BJ (cell line): ENCODE measurements at regions not wholly inside any gene's neighbourhood (a gene's known extent, or its start where the extent isn't known, plus 50 kb on each side); places are given as distances from the start of the nearest gene placed in this dataset.

Experiments used
- CTCF ChIA-PET: fragments of 350-600 bp; formaldehyde crosslinking; extraction: SDS; loops from one replicate; lab custom pipeline; 2021; ENCODE audit warnings: antibody characterized with exemption, inconsistent platforms; lab: Yijun Ruan, JAX
- POLR2A ChIA-PET: fragments of 300-600 bp; sonication (Branson Sonifier 250); formaldehyde crosslinking; extraction: SDS; loops from one replicate; lab custom pipeline; 2021; ENCODE audit warnings: antibody characterized with exemption; lab: Charles Lee
- DNase-seq: peaks from one replicate; pipeline ENCODE4 v3.0.0-alpha.2; 2011; ENCODE audit warnings: low read depth
- H3K27me3 ChIP-seq: 2 replicates; pipeline ENCODE4 v1.6.0; 2011; ENCODE audit warnings: low read length; ENCODE audit not compliant: control insufficient read depth, insufficient read depth
- H3K36me3 ChIP-seq: 2 replicates; pipeline ENCODE4 v1.5.1; 2011; ENCODE audit warnings: low read length; ENCODE audit not compliant: control insufficient read depth, insufficient read depth
- H3K4me3 ChIP-seq: 2 replicates; pipeline ENCODE4 v1.5.1; 2011; ENCODE audit warnings: low read depth, mild to moderate bottlenecking, control low read depth, low read length
- TF ChIP-seq, protein P1 (sequence below): IDR thresholded peaks from 2 replicates; pipeline ENCODE4 v1.5.1; 2011; ENCODE audit warnings: low read depth, mild to moderate bottlenecking, control low read depth, inconsistent platforms, low read length, moderate library complexity; ENCODE audit not compliant: insufficient read depth

GRCh38 chr2:175445281-175445680 lies 263.8 kb upstream of the ATP5MC3 start:
- TF ChIP-seq, protein P1, sequence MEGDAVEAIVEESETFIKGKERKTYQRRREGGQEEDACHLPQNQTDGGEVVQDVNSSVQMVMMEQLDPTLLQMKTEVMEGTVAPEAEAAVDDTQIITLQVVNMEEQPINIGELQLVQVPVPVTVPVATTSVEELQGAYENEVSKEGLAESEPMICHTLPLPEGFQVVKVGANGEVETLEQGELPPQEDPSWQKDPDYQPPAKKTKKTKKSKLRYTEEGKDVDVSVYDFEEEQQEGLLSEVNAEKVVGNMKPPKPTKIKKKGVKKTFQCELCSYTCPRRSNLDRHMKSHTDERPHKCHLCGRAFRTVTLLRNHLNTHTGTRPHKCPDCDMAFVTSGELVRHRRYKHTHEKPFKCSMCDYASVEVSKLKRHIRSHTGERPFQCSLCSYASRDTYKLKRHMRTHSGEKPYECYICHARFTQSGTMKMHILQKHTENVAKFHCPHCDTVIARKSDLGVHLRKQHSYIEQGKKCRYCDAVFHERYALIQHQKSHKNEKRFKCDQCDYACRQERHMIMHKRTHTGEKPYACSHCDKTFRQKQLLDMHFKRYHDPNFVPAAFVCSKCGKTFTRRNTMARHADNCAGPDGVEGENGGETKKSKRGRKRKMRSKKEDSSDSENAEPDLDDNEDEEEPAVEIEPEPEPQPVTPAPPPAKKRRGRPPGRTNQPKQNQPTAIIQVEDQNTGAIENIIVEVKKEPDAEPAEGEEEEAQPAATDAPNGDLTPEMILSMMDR: no peak
- ChIA-PET CTCF (no interaction called here), POLR2A (no interaction called here)
- Histone ChIP-seq H3K27me3 (no peaks in the 10 kb centered on the region), H3K4me3 (no peak overlapping the region), H3K36me3 (no peaks in the 10 kb centered on the region)
- DNase-seq: no peak

GRCh38 chr2:175442441-175442840 lies 260.9 kb upstream of the ATP5MC3 start:
- no peaks in the 10 kb centered on the region for H3K36me3 ChIP-seq
- TF ChIP-seq, protein P1: no peak
- no peak for DNase-seq
- ChIA-PET POLR2A (no interaction called here), CTCF (interaction anchor here (0.9 to 1.0 kb wide), 2 partner anchors 26 to 27 kb away, joined by 3 read pairs; no protein-coding TSS in a partner anchor)
- H3K4me3 ChIP-seq: no peak overlapping the region
- no peaks in the 10 kb centered on the region for H3K27me3 ChIP-seq

- no peak overlapping the region for H3K4me3 ChIP-seq
- no peaks in the 10 kb centered on the region for H3K27me3 ChIP-seq
- TF ChIP-seq, protein P1: no peak
- CTCF ChIA-PET: interaction anchor here (1.1 kb wide), 1 partner anchor 656 kb away, joined by 3 read pairs; no protein-coding TSS in a partner anchor
- no peaks in the 10 kb centered on the region for H3K36me3 ChIP-seq
- DNase-seq: no peak
- POLR2A ChIA-PET: no interaction called here
Observed at GRCh38 chr2:175441181-175441761, 259.8 kb upstream of the ATP5MC3 start.

DNA sequence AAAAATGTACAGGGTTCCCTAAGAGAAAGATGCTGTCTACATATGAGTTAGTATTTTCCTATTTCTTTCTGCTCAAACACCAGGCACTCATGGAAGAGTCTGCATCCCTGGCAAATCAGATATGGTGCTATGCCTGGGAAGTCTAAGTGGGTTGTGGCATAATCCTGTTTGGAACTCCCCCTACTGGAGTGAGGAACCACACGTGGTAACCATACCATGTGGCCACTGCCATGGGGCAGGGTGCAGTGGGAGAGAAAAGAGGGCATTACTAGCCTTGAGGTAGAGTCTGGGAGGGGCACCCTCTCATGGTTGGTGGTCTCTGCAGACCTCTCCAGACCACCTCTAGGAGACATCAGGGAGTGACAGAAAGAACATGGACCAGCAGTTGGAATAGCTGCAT lies 257.9 kb upstream of the ATP5MC3 start:
- Histone ChIP-seq H3K27me3 (no peaks in the 10 kb centered on the region), H3K36me3 (no peaks in the 10 kb centered on the region), H3K4me3 (no peak overlapping the region)
- ChIA-PET POLR2A (no interaction called here), CTCF (interaction anchor here (1.4 kb wide), 1 partner anchor 12 kb away, joined by 3 read pairs; no protein-coding TSS in a partner anchor)
- TF ChIP-seq, protein P1: no peak
- no peak for DNase-seq

- H3K27me3 ChIP-seq: no peaks in the 10 kb centered on the region
- DNase-seq: no peak
- ChIA-PET POLR2A (no interaction called here), CTCF (no interaction called here)
- TF ChIP-seq, protein P1: no peak
- no peaks in the 10 kb centered on the region for H3K36me3 ChIP-seq
- H3K4me3 ChIP-seq: no peak overlapping the region
Observed at GRCh38 chr2:175437167-175437566, 255.7 kb upstream of the ATP5MC3 start.
